OCI-LY1 (cell line): ENCODE measurements at regions not wholly inside any gene's neighbourhood (a gene's known extent, or its start where the extent isn't known, plus 50 kb on each side); places are given as distances from the start of the nearest gene placed in this dataset.
"Not testable (repeated sequence)": the region's sequence is repeated elsewhere in the genome, so short reads cannot be mapped to it uniquely, and the experiment has no call there.

Source experiments
- H2AFZ ChIP-seq: fragments of 200-600 bp; sonication (generic), shearing (Covaris generic); 2 replicates; pipeline ENCODE4 v1.6.0; 2014; ENCODE audit warnings: antibody characterized with exemption, mild to moderate bottlenecking, low read length
- H3F3A ChIP-seq: fragments of 200-600 bp; sonication (generic), shearing (Covaris generic); 2 replicates; pipeline ENCODE4 v1.6.0; 2014; ENCODE audit warnings: mild to moderate bottlenecking, antibody characterized with exemption, low read length, moderate library complexity; ENCODE audit not compliant: insufficient read depth
- H3K27ac ChIP-seq: fragments of 200-600 bp; sonication (generic); 2 replicates; pipeline ENCODE4 v1.5.1; 2014; ENCODE audit warnings: low read length, mixed run types, mild to moderate bottlenecking, low read depth; ENCODE audit not compliant: poor library complexity, severe bottlenecking
- H3K27me3 ChIP-seq: fragments of 200-600 bp; sonication (generic); 2 replicates; pipeline ENCODE4 v1.6.0; 2014; ENCODE audit warnings: antibody characterized with exemption, mild to moderate bottlenecking, low read length, moderate library complexity; ENCODE audit not compliant: insufficient read depth
- H3K36me3 ChIP-seq: fragments of 200-600 bp; sonication (generic); 2 replicates; pipeline ENCODE4 v1.6.1; 2014; ENCODE audit warnings: mild to moderate bottlenecking, antibody characterized with exemption, low read length, moderate library complexity, mixed read lengths; ENCODE audit not compliant: insufficient read depth
- H3K4me1 ChIP-seq: fragments of 200-600 bp; sonication (generic); 2 replicates; pipeline ENCODE4 v1.5.1; 2014; ENCODE audit warnings: mild to moderate bottlenecking, low read length, moderate library complexity; ENCODE audit not compliant: insufficient read depth, severe bottlenecking
- H3K4me2 ChIP-seq: fragments of 200-600 bp; sonication (generic), shearing (Covaris generic); 2 replicates; pipeline ENCODE4 v1.6.1; 2014; ENCODE audit warnings: low read length
- H3K4me3 ChIP-seq: fragments of 200-600 bp; sonication (generic); 2 replicates; pipeline ENCODE4 v1.5.1; 2014; ENCODE audit warnings: low read length, low read depth, mild to moderate bottlenecking, mixed read lengths; ENCODE audit not compliant: poor library complexity, severe bottlenecking
- H3K79me2 ChIP-seq: fragments of 200-600 bp; shearing (Covaris generic); 2 replicates; pipeline ENCODE4 v1.6.1; 2016; ENCODE audit warnings: mixed run types, low read length, mixed read lengths; ENCODE audit not compliant: insufficient read depth
- H3K9ac ChIP-seq: fragments of 200-600 bp; sonication (generic), shearing (Covaris generic); 2 replicates; pipeline ENCODE4 v1.6.1; 2014; ENCODE audit warnings: mild to moderate bottlenecking, low read length, mixed read lengths
- H3K9me2 ChIP-seq: fragments of 200-600 bp; sonication (generic), shearing (Covaris generic); 2 replicates; pipeline ENCODE4 v1.6.1; 2014; ENCODE audit warnings: low read depth, mild to moderate bottlenecking, low read length, mixed read lengths
- H3K9me3 ChIP-seq: fragments of 200-600 bp; shearing (Covaris generic); 2 replicates; pipeline ENCODE4 v1.6.1; 2014; ENCODE audit warnings: low read length, mixed read lengths
- H4K20me1 ChIP-seq: fragments of 200-600 bp; sonication (generic), shearing (Covaris generic); 2 replicates; pipeline ENCODE4 v1.6.0; 2016; ENCODE audit warnings: mild to moderate bottlenecking, low read length; ENCODE audit not compliant: insufficient read depth
- EZH2 ChIP-seq: fragments of 200-600 bp; sonication (generic), shearing (Covaris generic); IDR thresholded peaks from 2 replicates; pipeline ENCODE4 v1.8.0; 2017; ENCODE audit warnings: borderline replicate concordance, mixed run types, mild to moderate bottlenecking, antibody characterized with exemption, low read length, moderate library complexity, mixed read lengths
- TF ChIP-seq, protein P1 (sequence below): fragments of 200-600 bp; sonication (generic), shearing (Covaris generic); IDR thresholded peaks from 2 replicates; pipeline ENCODE4 v1.5.1; 2017; ENCODE audit warnings: mild to moderate bottlenecking, antibody characterized with exemption, low read length, moderate library complexity, mixed read lengths

DNA sequence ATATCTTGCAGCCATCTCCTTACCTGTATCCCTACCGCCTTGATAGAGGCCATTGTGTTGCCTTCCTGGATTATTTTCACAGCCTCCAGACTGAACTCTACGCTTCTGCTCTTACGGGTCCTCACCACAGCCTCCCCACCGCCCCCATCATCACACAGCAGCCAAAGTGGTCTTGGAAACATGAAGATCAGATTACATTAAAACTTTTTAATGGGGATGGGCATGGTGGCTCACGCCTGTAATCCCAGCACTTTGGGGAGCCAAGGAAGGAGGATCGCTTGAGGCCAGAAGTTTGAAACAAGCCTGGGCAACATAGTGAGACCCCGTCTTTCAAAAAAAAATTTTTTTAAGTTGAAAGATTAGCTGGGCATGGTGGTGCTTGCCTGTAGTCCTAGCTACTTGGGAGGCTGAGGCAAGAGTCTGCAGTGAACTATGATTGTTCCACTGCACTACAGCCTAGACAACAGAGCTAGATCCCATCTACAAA, 150.5 kb downstream of the NPIPB5 start:
- Histone ChIP-seq H3K79me2 (no peaks in the 10 kb centered on the region), H3K9me3 (no peaks in the 10 kb centered on the region; the same call in 1 of the 2 replicates), H3K4me3 (no peak overlapping the region), H3K4me1 (no peaks in the 10 kb centered on the region), H2AFZ (no peak overlapping the region), H3K27me3 (no peaks in the 10 kb centered on the region; the same call in 1 of the 2 replicates), H3K27ac (no peak overlapping the region), H3F3A (no peaks in the 10 kb centered on the region), H3K9me2 (no peaks in the 10 kb centered on the region), H3K36me3 (no peaks in the 10 kb centered on the region), H3K4me2 (no peak overlapping the region), H4K20me1 (no peaks in the 10 kb centered on the region), H3K9ac (no peak overlapping the region)
- TF ChIP-seq EZH2 = no peak
- TF ChIP-seq, protein P1, sequence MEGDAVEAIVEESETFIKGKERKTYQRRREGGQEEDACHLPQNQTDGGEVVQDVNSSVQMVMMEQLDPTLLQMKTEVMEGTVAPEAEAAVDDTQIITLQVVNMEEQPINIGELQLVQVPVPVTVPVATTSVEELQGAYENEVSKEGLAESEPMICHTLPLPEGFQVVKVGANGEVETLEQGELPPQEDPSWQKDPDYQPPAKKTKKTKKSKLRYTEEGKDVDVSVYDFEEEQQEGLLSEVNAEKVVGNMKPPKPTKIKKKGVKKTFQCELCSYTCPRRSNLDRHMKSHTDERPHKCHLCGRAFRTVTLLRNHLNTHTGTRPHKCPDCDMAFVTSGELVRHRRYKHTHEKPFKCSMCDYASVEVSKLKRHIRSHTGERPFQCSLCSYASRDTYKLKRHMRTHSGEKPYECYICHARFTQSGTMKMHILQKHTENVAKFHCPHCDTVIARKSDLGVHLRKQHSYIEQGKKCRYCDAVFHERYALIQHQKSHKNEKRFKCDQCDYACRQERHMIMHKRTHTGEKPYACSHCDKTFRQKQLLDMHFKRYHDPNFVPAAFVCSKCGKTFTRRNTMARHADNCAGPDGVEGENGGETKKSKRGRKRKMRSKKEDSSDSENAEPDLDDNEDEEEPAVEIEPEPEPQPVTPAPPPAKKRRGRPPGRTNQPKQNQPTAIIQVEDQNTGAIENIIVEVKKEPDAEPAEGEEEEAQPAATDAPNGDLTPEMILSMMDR = no peak

DNA sequence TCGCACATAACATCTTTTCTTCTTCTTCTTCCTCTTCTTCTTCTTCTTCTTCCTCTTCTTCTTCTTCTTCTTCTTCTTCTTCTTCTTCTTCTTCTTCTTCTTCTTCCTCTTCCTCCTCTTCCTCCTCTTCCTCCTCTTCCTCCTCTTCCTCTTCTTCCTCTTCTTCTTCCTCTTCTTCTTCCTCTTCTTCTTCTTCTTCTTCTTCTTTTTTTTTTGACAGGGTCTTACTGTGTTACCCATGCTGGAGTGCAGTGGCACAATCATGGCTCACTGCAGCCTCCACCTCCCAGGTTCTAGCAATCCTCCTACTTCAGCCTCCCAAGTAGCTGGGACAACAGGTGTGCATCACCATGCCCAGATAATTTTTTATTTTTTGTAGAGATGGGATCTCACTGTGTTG, 151.0 kb upstream of the HS3ST2 start:
- not testable (repeated sequence) for H3K27ac ChIP-seq, H3K9me2 ChIP-seq, H3K36me3 ChIP-seq, H3K27me3 ChIP-seq, H4K20me1 ChIP-seq, H3K79me2 ChIP-seq, H3K4me2 ChIP-seq, H3K4me3 ChIP-seq, H3K4me1 ChIP-seq, H3F3A ChIP-seq, H3K9me3 ChIP-seq, H3K9ac ChIP-seq, H2AFZ ChIP-seq

DNA sequence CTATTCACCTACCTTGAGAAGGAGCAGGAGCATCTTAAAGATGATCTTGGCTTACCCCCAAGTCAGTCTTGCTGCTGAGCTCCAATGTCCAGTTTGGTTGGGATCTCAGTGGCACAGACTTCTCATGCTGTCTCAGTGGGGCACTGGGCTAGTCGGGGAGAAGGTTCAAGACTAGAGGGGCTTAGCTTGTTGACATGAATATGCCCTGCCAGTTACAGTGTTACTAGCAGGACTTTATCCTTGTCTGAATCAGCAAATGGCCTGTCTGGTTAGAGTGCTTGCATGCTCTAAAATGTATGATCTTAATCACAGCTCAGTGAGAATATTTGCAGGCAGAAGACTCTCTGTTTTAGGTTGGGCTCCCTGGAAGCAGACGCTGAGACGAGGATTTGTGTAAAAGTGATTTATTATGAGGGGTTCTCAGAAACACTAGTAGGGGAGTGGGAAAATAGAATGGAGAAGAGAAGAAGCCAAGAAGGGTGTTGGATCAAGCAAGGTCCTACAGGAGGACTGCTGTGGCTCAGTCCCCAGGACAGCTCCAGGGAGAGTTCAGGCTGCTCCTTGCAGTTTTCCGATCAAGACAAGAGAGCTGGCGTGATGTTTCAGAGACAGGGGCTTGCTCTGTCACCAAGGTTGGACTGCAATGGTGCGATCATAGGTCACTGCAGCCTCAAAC, 150.4 kb upstream of the HS3ST2 start:
- H2AFZ ChIP-seq = no peak overlapping the region
- H3K9me3 ChIP-seq = no peaks in the 10 kb centered on the region; the same call in 1 of the 2 replicates
- no peak overlapping the region for H3K27ac ChIP-seq
- no peaks in the 10 kb centered on the region for H3K9me2 ChIP-seq
- H3K4me1 ChIP-seq = no peaks in the 10 kb centered on the region
- H3K4me2 ChIP-seq = no peak overlapping the region
- H4K20me1 ChIP-seq = no peaks in the 10 kb centered on the region
- no peaks in the 10 kb centered on the region; the same call in 1 of the 2 replicates for H3K27me3 ChIP-seq
- H3K79me2 ChIP-seq = no peaks in the 10 kb centered on the region
- TF ChIP-seq, protein P1 = no peak
- no peak for TF ChIP-seq EZH2
- no peaks in the 10 kb centered on the region for H3K36me3 ChIP-seq
- H3F3A ChIP-seq = no peaks in the 10 kb centered on the region
- no peak overlapping the region for H3K9ac ChIP-seq
- no peak overlapping the region for H3K4me3 ChIP-seq

DNA sequence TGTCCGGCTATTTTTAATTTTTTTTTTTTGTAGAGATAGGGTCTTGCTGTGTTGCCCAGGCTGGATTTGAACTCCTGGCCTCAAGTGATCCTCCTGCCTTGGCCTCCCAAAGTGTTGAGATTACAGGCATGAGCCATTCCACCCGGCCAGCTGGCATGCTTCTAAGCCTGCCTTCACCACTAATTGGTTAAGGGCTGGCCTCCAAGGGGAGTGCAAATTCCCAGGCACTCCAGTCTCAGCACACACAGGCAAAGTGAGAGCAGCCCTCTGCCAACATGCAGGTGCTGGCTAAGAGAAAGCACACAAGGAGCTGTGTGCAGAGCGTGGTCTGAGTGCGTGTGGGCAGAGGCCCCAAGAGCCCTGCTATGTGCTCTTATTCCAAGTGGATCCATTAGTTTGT, 149.8 kb upstream of the HS3ST2 start:
- H2AFZ ChIP-seq = no peak overlapping the region
- no peaks in the 10 kb centered on the region for H3K9me2 ChIP-seq
- no peaks in the 10 kb centered on the region for H3F3A ChIP-seq
- H4K20me1 ChIP-seq = no peaks in the 10 kb centered on the region
- no peak overlapping the region for H3K4me3 ChIP-seq
- H3K36me3 ChIP-seq = no peaks in the 10 kb centered on the region
- TF ChIP-seq, protein P1 = no peak
- no peak for TF ChIP-seq EZH2
- H3K9me3 ChIP-seq = no peaks in the 10 kb centered on the region; the same call in 1 of the 2 replicates
- H3K79me2 ChIP-seq = no peaks in the 10 kb centered on the region
- H3K27ac ChIP-seq = no peak overlapping the region
- no peak overlapping the region for H3K4me2 ChIP-seq
- H3K27me3 ChIP-seq = no peaks in the 10 kb centered on the region; the same call in 1 of the 2 replicates
- no peak overlapping the region for H3K9ac ChIP-seq
- no peaks in the 10 kb centered on the region for H3K4me1 ChIP-seq
